Astrocyte (in vitro differentiated cells and primary cell): ENCODE measurements at regions not wholly inside any gene's neighbourhood (a gene's known extent, or its start where the extent isn't known, plus 50 kb on each side); places are given as distances from the start of the nearest gene placed in this dataset.
A peak's percentile ranks its signal among the peaks of the same experiment; 100 is the strongest.
"Not testable (repeated sequence)": the region's sequence is repeated elsewhere in the genome, so short reads cannot be mapped to it uniquely, and the experiment has no call there.

Experiments
- DNase-seq: peaks from one replicate; pipeline ENCODE4 v3.0.0-alpha.2; 2010; ENCODE audit warnings: low read depth
- FAIRE-seq: peaks from 2 replicates; lab custom pipeline; 2011; peaks lifted over from hg19 to GRCh38; lab: Jason Lieb, UNC
- H2AFZ ChIP-seq: 2 replicates; pipeline ENCODE4 v1.6.0; 2012; ENCODE audit warnings: low read depth, low read length, inconsistent platforms
- H3K27ac ChIP-seq: 2 replicates; pipeline ENCODE4 v1.5.1; 2011; ENCODE audit warnings: low read depth, low read length, inconsistent platforms
- H3K27me3 ChIP-seq: 2 replicates; pipeline ENCODE4 v1.6.0; 2011; ENCODE audit warnings: low read length, inconsistent platforms; ENCODE audit not compliant: insufficient read depth
- H3K36me3 ChIP-seq: 2 replicates; pipeline ENCODE4 v1.5.1; 2011; ENCODE audit warnings: low read length, inconsistent platforms; ENCODE audit not compliant: insufficient read depth
- H3K4me1 ChIP-seq: 2 replicates; pipeline ENCODE4 v1.5.1; 2011; ENCODE audit warnings: low read length, inconsistent platforms; ENCODE audit not compliant: insufficient read depth
- H3K4me2 ChIP-seq: 2 replicates; pipeline ENCODE4 v1.6.0; 2012; ENCODE audit warnings: low read length, inconsistent platforms
- H3K4me3 ChIP-seq: 2 replicates; pipeline ENCODE4 v1.5.1; 2011; ENCODE audit warnings: low read depth, mild to moderate bottlenecking, low read length, inconsistent platforms; ENCODE audit not compliant: insufficient read depth
- H3K79me2 ChIP-seq: 2 replicates; pipeline ENCODE4 v1.6.0; 2012; ENCODE audit warnings: mild to moderate bottlenecking, low read length, inconsistent platforms; ENCODE audit not compliant: insufficient read depth
- H3K9ac ChIP-seq: 2 replicates; pipeline ENCODE4 v1.6.0; 2012; ENCODE audit warnings: mild to moderate bottlenecking, low read length, inconsistent platforms
- H3K9me3 ChIP-seq: 2 replicates; pipeline ENCODE4 v1.5.1; 2012; ENCODE audit warnings: low read depth, mild to moderate bottlenecking, low read length, inconsistent platforms; ENCODE audit not compliant: insufficient read depth
- H4K20me1 ChIP-seq: 2 replicates; pipeline ENCODE4 v1.6.0; 2012; ENCODE audit warnings: low read length, inconsistent platforms; ENCODE audit not compliant: insufficient read depth
- H3K27ac Mint-ChIP-seq: one replicate; pipeline ENCODE4 v1.8.0; 2021; ENCODE audit warnings: mild to moderate bottlenecking, mixed read lengths; ENCODE audit not compliant: unreplicated experiment
- H3K27me3 Mint-ChIP-seq: one replicate; pipeline ENCODE4 v1.8.0; 2021; ENCODE audit warnings: low read depth, mixed read lengths; ENCODE audit not compliant: unreplicated experiment
- H3K36me3 Mint-ChIP-seq: one replicate; pipeline ENCODE4 v1.8.0; 2021; ENCODE audit warnings: low read depth, mixed read lengths; ENCODE audit not compliant: unreplicated experiment
- H3K4me1 Mint-ChIP-seq: one replicate; pipeline ENCODE4 v1.8.0; 2021; ENCODE audit warnings: low read depth, mixed read lengths; ENCODE audit not compliant: unreplicated experiment
- H3K4me3 Mint-ChIP-seq: one replicate; pipeline ENCODE4 v1.8.0; 2021; ENCODE audit warnings: mild to moderate bottlenecking, moderate library complexity, mixed read lengths; ENCODE audit not compliant: unreplicated experiment
- H3K9me3 Mint-ChIP-seq: one replicate; pipeline ENCODE4 v1.8.0; 2021; ENCODE audit warnings: mild to moderate bottlenecking, mixed read lengths; ENCODE audit not compliant: unreplicated experiment
- CTCF ChIP-seq: IDR thresholded peaks from 2 replicates; pipeline ENCODE4 v1.5.1; 2011; ENCODE audit warnings: low read depth, mild to moderate bottlenecking, inconsistent platforms, low read length, moderate library complexity; ENCODE audit not compliant: insufficient read depth
- EZH2 ChIP-seq: IDR thresholded peaks from 2 replicates; pipeline ENCODE4 v1.6.1; 2012; ENCODE audit warnings: mild to moderate bottlenecking, low read length, inconsistent platforms; ENCODE audit not compliant: insufficient read depth

- no peak overlapping the region for H3K27ac ChIP-seq
- peak; percentile 43 for DNase-seq
- peak overlapping the region; percentile 13 for H3K4me2 ChIP-seq
- no peak overlapping the region for H3K4me3 ChIP-seq
- Mint-ChIP-seq H3K4me1 (peaks cover 13% of the 10 kb centered on the region), H3K9me3 (no peaks in the 10 kb centered on the region), H3K4me3 (no peak overlapping the region), H3K27me3 (no peaks in the 10 kb centered on the region), H3K27ac (peak overlapping the region; percentile 77), H3K36me3 (no peaks in the 10 kb centered on the region)
- H3K9me3 ChIP-seq = no peaks in the 10 kb centered on the region
- no peak for TF ChIP-seq EZH2
- no peak overlapping the region for H3K9ac ChIP-seq
- H3K4me1 ChIP-seq = peaks cover 6% of the 10 kb centered on the region
- no peaks in the 10 kb centered on the region for H3K27me3 ChIP-seq
- H2AFZ ChIP-seq = peak overlapping the region; percentile 68
- no peaks in the 10 kb centered on the region for H3K79me2 ChIP-seq
- FAIRE-seq = no peak
- H3K36me3 ChIP-seq = no peaks in the 10 kb centered on the region
- H4K20me1 ChIP-seq = no peaks in the 10 kb centered on the region
These were observed 80.3 kb upstream of the UCN3 start for GRCh38 chr10:5284311-5285057.

GRCh38 chr10:5285186-5285585 is 79.6 kb upstream of the UCN3 start:
- Mint-ChIP-seq H3K36me3 (no peaks in the 10 kb centered on the region), H3K27ac (peak overlapping the region; percentile 77), H3K9me3 (no peaks in the 10 kb centered on the region), H3K4me3 (no peak overlapping the region), H3K4me1 (peaks cover 13% of the 10 kb centered on the region), H3K27me3 (no peaks in the 10 kb centered on the region)
- Histone ChIP-seq H3K27me3 (no peaks in the 10 kb centered on the region), H3K4me2 (no peak overlapping the region), H3K9ac (no peak overlapping the region), H3K4me3 (no peak overlapping the region), H3K9me3 (no peaks in the 10 kb centered on the region), H3K4me1 (peaks cover 6% of the 10 kb centered on the region), H4K20me1 (no peaks in the 10 kb centered on the region), H3K79me2 (no peaks in the 10 kb centered on the region), H3K27ac (no peak overlapping the region), H2AFZ (peak overlapping the region; percentile 68), H3K36me3 (no peaks in the 10 kb centered on the region)
- TF ChIP-seq CTCF = no peak
- no peak for TF ChIP-seq EZH2
- DNase-seq = no peak
- no peak for FAIRE-seq

GRCh38 chr10:5288359-5288758 is 76.4 kb upstream of the UCN3 start:
- Mint-ChIP-seq H3K27me3 (no peaks in the 10 kb centered on the region), H3K9me3 (no peaks in the 10 kb centered on the region), H3K4me1 (peaks cover 17% of the 10 kb centered on the region), H3K4me3 (no peak overlapping the region), H3K27ac (no peak overlapping the region), H3K36me3 (no peaks in the 10 kb centered on the region)
- no peak overlapping the region for H3K4me3 ChIP-seq
- H2AFZ ChIP-seq = no peak overlapping the region
- H3K79me2 ChIP-seq = no peaks in the 10 kb centered on the region
- no peaks in the 10 kb centered on the region for H3K9me3 ChIP-seq
- H3K4me2 ChIP-seq = no peak overlapping the region
- no peak overlapping the region for H3K9ac ChIP-seq
- H3K4me1 ChIP-seq = peaks cover 17% of the 10 kb centered on the region
- no peaks in the 10 kb centered on the region for H4K20me1 ChIP-seq
- no peak for TF ChIP-seq CTCF
- TF ChIP-seq EZH2 = no peak
- no peaks in the 10 kb centered on the region for H3K36me3 ChIP-seq
- no peak for FAIRE-seq
- no peaks in the 10 kb centered on the region for H3K27me3 ChIP-seq
- no peak overlapping the region for H3K27ac ChIP-seq
- no peak for DNase-seq

GRCh38 chr10:5289228-5289627 is 75.5 kb upstream of the UCN3 start:
- H3K36me3 ChIP-seq, H2AFZ ChIP-seq, H3K9me3 Mint-ChIP-seq, H3K27ac ChIP-seq, H3K79me2 ChIP-seq, H3K9me3 ChIP-seq, H4K20me1 ChIP-seq, H3K9ac ChIP-seq, H3K27me3 Mint-ChIP-seq, H3K4me2 ChIP-seq, H3K27me3 ChIP-seq, H3K4me3 Mint-ChIP-seq, H3K36me3 Mint-ChIP-seq, H3K27ac Mint-ChIP-seq, FAIRE-seq, DNase-seq, H3K4me3 ChIP-seq: not testable (repeated sequence)
- H3K4me1 ChIP-seq = peaks cover 15% of the 10 kb centered on the region
- H3K4me1 Mint-ChIP-seq = peaks cover 16% of the 10 kb centered on the region
